GDM1 (cell line): ENCODE measurements at regions not wholly inside any gene's neighbourhood (a gene's known extent, or its start where the extent isn't known, plus 50 kb on each side); places are given as distances from the start of the nearest gene placed in this dataset.
A peak's percentile ranks its signal among the peaks of the same experiment; 100 is the strongest.
"Not testable (repeated sequence)": the region's sequence is repeated elsewhere in the genome, so short reads cannot be mapped to it uniquely, and the experiment has no call there.

Source experiments
- DNase-seq: peaks from one replicate; lab custom pipeline; 2025; lab: John Stamatoyannopoulos, UW

DNA sequence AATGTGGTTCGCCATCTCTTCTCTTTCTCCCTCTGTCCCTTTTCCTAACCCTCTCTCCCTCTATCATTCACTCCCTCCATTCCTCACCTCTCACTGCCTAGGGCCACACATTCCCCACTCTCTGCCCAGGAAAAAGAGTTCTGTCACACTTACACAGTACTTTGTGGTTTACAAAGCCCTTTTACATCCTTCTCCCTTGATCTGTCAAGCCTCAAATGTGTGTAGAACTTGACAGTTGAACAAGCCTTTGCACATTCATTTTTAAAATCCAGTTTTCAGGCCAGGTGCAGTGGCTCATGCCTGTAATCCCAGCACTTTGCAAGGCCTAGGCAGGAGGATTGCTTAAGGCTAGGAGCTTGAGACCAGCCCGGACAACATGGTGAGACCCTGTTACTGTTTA is 156.3 kb downstream of the VSIG4 start:
- no peak for DNase-seq

- no peak for DNase-seq
Measured at GRCh38 chrX:65879977-65880799, 159.7 kb downstream of the VSIG4 start.

- DNase-seq, result no peak
Measured at GRCh38 chrX:65878456-65878855, 161.4 kb downstream of the VSIG4 start.

DNA sequence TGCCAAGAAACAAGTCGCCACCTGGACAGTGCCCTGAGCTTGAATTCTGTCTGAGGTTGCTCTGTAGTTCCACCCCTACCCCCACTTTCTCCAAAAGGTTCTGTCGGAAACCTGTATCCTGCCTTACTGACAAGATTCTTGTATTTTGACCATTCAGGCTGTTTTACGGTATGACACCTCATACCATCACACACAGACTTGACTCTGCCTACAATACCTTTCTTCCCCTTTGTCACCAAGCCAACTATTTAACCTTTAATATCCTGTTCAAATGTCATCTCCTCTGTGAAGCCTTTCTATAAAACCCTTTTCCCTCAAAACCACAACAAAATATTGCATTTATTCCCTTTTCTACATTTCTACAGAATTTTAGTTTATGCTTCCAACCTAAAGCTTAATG is 161.9 kb downstream of the VSIG4 start:
- DNase-seq, result no peak

- not testable (repeated sequence) for DNase-seq
Measured at GRCh38 chrX:65875614-65876013, 164.3 kb downstream of the VSIG4 start.

GRCh38 chrX:65874765-65875164 is 165.1 kb downstream of the VSIG4 start:
- no peak for DNase-seq

DNA sequence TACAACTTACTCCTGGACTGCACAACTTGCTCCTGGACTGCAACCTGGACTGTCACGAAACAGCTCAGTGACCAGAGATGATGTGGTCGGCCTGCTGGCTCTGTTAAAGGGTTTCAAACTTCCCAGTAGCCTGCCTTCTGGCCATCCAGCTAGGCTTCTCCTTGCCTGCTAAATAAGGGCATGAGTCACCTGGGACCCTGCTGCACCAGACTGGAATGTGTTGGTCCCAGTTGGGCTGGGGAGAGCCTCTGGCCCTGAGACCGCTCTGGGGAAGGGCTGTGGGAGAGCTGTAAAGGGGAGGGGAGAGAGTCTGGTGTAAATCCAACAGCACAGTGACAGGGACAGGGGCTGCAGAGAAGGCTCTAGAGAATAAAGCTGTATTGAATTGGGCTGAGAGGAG is 165.8 kb downstream of the VSIG4 start:
- no peak for DNase-seq

- no peak for DNase-seq
Measured at GRCh38 chrX:65873385-65873784, 166.5 kb downstream of the VSIG4 start.

DNA sequence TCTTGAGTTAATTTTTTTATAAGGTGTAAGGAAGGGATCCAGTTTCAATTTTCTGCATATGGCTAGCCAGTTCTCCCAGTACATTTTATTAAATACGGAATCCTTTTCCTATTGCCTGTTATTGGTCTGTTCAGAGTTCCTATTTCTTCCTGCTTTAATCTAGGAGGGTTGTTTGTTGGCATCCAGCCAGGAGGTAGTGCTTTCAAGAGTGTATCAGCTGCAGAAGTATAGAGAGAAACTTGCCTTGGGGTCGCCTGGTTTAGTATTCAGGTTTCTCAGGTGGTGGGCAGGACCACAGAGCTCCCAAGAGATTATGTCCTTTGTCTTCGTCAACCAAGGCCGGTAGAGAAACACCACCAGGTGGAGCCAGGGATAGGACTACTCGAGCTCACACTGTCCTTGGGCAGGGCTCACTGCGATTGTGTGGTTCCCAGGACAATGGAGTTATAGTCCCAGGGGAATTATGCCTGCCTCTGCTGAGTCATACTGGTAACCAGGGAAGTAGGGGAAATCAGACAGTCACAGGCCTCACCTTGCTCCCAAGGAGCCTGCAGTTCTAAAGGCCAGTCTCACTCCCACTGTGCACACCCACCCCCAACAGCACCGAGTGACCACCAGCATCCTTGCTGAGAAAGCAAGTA is 168.1 kb downstream of the VSIG4 start:
- DNase-seq, result peak; percentile 24

GRCh38 chrX:65870544-65870943 is 169.3 kb downstream of the VSIG4 start:
- DNase-seq, result not testable (repeated sequence)

DNA sequence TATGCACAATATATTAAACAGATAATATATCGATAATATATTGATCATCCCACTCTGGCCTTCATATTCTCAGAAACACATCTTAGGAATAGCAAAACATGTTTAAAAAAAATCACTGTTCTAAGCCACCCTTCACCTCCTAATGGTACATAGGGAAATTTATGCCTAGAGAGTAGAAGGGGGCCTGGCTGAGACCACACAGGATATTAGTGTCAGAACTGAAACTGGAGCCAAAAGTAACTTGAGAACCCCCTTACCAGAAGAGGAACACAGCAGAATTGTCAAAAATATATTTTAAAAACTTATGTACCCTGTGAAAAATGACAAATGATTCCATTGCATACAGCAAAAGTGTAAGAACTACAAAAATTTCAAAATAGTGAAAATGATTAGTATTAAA is 173.1 kb downstream of the VSIG4 start:
- no peak for DNase-seq

DNA sequence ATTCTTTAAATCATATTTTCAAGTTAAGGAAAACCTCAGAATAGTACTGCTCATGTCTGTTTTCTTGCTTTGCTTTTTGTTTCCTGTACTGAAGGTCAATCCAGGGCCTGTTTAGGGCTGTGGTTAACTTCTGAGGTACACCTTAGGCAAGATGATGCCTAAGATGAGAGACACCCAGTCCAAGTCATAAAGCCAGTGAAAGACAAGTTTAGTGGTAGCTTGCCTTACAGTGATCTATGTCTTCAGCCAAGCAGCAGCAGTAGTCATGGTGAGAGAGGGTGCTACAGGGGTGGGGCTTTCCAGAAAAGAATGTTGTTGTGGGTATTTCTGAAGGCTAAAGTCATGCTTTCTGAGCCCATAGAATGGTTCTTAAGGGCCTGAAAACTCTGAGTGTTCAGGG is 173.7 kb downstream of the VSIG4 start:
- DNase-seq, result no peak

DNA sequence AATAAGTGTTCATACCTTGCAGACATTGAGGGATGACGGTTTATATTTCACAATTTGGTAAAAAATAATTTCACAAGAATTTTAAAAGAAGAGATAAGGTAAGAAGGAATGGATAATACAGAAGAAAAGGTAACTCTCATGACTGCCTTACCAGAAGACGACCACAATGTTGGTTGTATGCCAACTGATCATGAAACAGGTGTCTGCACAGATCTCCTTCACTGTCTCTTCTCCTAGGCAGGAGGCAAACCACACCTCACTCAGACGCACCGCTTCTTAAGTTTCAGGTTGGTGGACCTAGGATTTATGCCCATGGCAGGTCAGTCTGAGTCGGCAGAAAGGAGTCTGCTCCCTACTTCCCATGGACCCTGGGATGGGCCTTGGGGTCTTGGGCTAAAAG is 177.2 kb downstream of the VSIG4 start:
- no peak for DNase-seq

DNA sequence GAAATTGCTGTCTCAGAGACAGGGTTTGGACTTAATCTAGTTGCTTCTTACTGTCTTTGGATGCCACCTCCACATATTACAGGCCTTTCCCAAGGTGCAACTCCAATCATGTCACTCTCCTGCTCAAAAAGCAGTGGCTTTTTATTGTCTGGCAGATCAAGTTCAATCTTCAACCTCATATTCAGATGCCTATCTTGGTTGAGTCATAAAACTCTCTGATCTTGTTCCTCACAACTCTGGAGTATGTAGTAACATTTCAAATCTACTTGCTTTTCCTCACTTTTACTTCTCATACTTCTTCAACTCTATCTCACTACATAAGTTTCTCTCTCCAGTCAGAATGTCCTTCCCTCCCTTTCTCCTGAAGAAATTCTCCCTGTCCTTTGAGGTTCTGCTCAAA is 180.6 kb downstream of the VSIG4 start:
- DNase-seq, result no peak

DNA sequence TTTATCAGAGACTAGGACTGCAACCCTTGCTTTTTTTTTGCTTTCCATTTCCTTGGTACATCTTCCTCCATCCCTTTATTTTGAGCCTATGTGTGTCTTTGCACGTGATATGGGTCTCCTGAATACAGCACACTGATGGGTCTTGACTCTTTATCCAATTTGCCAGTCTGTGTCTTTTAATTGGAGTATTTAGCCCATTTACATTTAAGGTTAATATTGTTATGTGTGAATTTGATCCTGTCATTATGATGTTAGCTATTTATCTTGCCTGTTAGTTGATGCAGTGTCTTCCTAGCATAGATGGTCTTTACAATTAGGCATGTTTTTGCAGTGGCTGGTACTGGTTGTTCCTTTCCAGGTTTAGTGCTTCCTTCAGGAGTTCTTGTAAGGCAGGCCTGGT is 185.4 kb downstream of the VSIG4 start:
- DNase-seq, result not testable (repeated sequence)

DNA sequence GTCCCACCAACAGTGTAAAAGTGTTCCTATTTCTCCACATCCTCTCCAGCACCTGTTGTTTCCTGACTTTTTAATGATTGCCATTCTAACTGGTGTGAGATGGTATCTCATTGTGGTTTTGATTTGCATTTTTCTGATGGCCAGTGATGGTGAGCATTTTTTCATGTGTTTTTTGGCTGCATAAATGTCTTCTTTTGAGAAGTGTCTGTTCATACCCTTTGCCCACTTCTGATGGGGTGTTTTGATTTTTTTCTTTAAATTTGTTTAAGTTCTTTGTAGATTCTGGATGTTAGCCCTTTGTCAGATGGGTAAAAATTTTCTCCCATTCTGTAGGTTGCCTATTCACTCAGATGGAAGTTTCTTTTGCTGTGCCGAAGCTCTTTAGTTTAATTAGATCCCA is 183.9 kb downstream of the MSN start:
- not testable (repeated sequence) for DNase-seq

- DNase-seq, result not testable (repeated sequence)
Measured at GRCh38 chrX:65850821-65851220, 183.4 kb downstream of the MSN start.

- no peak for DNase-seq
Measured at GRCh38 chrX:65846974-65847373, 179.5 kb downstream of the MSN start.

DNA sequence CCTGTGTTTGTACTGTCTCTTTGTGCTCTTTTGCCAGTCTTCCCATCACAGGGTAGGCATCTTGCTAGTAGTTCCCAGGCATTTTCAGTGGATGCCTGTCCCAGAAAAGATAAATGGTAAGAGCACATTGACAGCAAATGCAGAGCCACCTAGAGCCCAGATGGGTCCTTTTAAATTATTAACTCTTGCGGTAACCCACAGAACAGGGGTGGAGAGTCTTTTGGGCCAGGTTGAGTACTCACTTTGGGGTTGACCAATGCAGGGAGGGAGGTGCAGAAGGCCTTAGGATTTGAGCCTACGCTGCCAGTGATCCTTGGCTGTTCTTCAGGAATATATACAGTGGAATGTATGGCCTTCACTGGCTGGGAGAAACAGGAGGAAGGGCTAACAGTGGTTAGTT is 173.8 kb downstream of the MSN start:
- no peak for DNase-seq

DNA sequence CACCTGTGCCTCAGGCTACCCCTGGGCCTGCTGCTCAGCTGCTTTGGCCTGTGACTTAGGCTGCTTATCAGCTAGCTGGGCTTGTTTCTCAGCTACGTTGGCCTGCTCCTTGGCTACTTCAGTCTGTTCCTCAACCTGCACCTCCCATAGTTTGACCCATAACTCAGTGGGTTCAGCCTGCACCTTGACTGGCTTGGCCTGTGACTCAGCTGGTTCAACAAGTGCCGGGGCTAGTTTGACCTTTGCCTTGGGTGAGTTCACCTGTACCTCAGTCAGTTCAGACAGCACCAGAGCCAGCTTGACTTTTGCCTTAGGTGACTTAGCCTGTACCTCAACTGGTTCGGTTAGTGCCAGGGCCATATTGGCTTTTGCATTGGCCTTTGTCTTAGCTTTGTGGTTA is 171.2 kb downstream of the MSN start:
- no peak for DNase-seq

- peak; percentile 35 for DNase-seq
Measured at GRCh38 chrX:65837875-65838549, 170.6 kb downstream of the MSN start.

DNA sequence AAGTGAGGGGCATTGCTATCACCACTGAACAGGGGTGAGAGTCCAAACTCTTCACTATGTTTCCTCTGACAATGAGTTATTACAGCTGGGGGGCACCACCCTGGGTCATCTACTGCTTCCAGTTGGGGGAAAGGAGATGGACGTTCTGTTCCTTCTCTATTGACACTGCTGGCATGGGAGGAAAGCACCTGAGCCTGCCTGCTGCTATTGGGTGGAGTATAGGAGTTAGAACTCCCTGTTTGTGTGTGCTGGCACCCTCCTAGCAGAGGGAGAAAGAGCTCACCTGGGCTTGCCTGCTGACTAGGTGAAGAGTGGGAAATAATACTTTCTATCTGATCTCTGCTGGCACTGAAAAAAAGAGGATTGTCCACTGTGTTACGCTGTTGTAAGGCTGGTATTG is 163.8 kb downstream of the MSN start:
- DNase-seq, result no peak

DNA sequence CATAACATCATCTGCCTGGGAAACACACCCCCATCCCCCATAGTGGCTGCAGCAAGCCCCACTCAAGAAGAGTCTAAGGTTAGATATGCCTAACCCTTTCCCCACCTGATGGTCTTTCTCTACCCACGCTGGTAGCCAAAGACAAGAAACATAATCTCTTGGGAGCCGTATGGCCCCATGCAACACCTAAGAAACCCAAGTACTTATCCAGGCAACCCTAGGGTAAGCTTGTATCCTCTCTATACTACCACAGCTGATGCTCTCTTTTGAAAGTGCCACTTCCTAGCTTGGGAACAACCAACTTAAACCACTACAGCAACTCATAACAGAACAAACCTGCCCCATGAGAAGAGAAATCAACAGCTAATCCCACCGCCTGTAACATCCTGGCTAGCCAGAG is 161.1 kb downstream of the MSN start:
- DNase-seq, result no peak
